ENCODE measurements at regions not wholly inside any gene's neighbourhood (a gene's known extent, or its start where the extent isn't known, plus 50 kb on each side); places are given as distances from the start of the nearest gene placed in this dataset.

DNA sequence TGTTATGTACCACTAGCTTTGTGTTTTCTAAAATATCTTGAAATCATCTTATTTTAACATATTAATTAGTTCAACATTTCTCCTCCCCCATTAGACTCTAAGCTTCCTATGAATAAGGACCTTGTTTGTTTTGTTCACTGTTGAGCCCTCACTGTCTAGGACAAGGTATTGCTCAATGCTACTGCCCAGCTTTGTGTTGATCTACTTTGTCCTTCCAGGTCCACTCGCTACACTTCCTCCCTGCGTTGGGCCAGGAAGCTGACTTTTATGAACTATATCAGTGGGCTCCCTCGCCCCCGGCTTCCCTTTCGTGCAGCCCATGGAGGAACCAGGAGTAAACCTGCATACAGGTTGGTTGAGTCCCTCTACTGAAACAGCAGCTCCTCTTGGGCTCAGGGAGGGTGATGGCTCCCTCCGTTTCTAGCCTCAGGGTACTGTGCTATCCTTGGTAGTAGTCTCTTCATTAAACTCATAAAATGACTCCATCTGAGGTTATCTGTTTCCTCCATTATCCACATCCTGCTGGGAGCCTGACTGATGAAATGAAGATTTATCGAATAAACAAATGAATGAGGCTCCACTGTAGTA is 272.5 kb downstream of the CLIC5 start:
- Histone ChIP-seq H2AFZ (replicated peaks; ENCODE audit: low read length, poor library complexity) (no peak overlapping the region), H4K8ac (ENCODE audit: low read depth in 2 of 2, low read length in 2 of 2) (no peak overlapping the region), H3K9me3 (ENCODE audit: control insufficient read depth, insufficient read depth, low read length) (peaks cover 5% of the 10 kb centered on the region), H2BK120ac (ENCODE audit: low read depth, low read length) (no peak overlapping the region), H3K79me1 (ENCODE audit: low read depth in 1 of 2, low read length in 2 of 2) (no peaks in the 10 kb centered on the region), H3K18ac (ENCODE audit: low read depth, low read length) (no peak overlapping the region), H2AK9ac (replicated peaks; ENCODE audit: low read depth, low read length, poor library complexity) (no peak overlapping the region), H4K5ac (ENCODE audit: low read depth, low read length) (no peak overlapping the region), H2AK5ac (ENCODE audit: low read depth, low read length) (no peak overlapping the region), H3K14ac (replicated peaks; ENCODE audit: low read depth, low read length) (no peak overlapping the region), H3K56ac (ENCODE audit: extremely low read depth, insufficient read depth, low read length) (no peak overlapping the region), H3K23ac (ENCODE audit: low read depth, low read length) (no peak overlapping the region), H3K4ac (ENCODE audit: low read depth, low read length) (no peak overlapping the region), H3K27ac (ENCODE audit: insufficient read depth, low read length) (no peak overlapping the region), H3K27me3 (ENCODE audit: control insufficient read depth, insufficient read depth, low read length) (no peaks in the 10 kb centered on the region; the same call in 1 of the 2 replicates), H2BK5ac (ENCODE audit: low read depth, low read length, poor library complexity, severe bottlenecking) (no peak overlapping the region), H2BK15ac (ENCODE audit: low read depth, low read length) (no peak overlapping the region), H3K4me1 (ENCODE audit: control insufficient read depth, insufficient read depth, low read length) (peaks cover 2% of the 10 kb centered on the region; the same call in 1 of the 2 replicates), H3K36me3 (ENCODE audit: control insufficient read depth, insufficient read depth, low read length) (no peaks in the 10 kb centered on the region), H3K9me1 (ENCODE audit: insufficient read depth, low read length) (no peaks in the 10 kb centered on the region), H3K4me3 (ENCODE audit: insufficient read depth, low read depth, low read length) (no peak overlapping the region), H3K9ac (ENCODE audit: low read depth, low read length) (no peak overlapping the region), H4K20me1 (ENCODE audit: insufficient read depth, low read length) (no peaks in the 10 kb centered on the region), H4K91ac (ENCODE audit: insufficient read depth, low read depth, low read length) (no peak overlapping the region), H2BK20ac (ENCODE audit: low read depth, low read length) (no peak overlapping the region), H3K4me2 (ENCODE audit: low read depth, low read length) (no peak overlapping the region)
- BruUV-seq (replicated peaks): no TSS peak
- DNase-seq (no peak), ATAC-seq (ENCODE audit: low read depth) (no peak)
- TF ChIP-seq, protein P1, sequence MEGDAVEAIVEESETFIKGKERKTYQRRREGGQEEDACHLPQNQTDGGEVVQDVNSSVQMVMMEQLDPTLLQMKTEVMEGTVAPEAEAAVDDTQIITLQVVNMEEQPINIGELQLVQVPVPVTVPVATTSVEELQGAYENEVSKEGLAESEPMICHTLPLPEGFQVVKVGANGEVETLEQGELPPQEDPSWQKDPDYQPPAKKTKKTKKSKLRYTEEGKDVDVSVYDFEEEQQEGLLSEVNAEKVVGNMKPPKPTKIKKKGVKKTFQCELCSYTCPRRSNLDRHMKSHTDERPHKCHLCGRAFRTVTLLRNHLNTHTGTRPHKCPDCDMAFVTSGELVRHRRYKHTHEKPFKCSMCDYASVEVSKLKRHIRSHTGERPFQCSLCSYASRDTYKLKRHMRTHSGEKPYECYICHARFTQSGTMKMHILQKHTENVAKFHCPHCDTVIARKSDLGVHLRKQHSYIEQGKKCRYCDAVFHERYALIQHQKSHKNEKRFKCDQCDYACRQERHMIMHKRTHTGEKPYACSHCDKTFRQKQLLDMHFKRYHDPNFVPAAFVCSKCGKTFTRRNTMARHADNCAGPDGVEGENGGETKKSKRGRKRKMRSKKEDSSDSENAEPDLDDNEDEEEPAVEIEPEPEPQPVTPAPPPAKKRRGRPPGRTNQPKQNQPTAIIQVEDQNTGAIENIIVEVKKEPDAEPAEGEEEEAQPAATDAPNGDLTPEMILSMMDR (conservative IDR thresholded peaks at IDR 0.05; ENCODE audit: low read depth, low read length): no peak
- TF ChIP-seq CEBPB (IDR thresholded peaks at IDR 0.05; ENCODE audit: low read depth, low read length): peak; percentile 41
- TF ChIP-seq BHLHE40 (IDR thresholded peaks at IDR 0.05; ENCODE audit: low read depth, low read length): no peak
- dilution Hi-C loops (cut with HindIII; ENCODE audit: low sequenced_read_pairs, unreplicated experiment) (no loop called here), intact Hi-C loops (cut with micrococcal nuclease) (no loop called here), in situ Hi-C loops (cut with MboI; ENCODE audit: low sequenced_read_pairs) (no loop called here)
- CTCF ChIA-PET: no interaction called here
- WGBS, 2 experiments (ENCODE audit: extremely low coverage in 2 of 2, insufficient read length in 1 of 2): 100% methylated on average over 1 of the region's 7 CpGs; no CpG with 5 or more reads in 1 of the 2 experiments
- POLR2A ChIA-PET (ENCODE audit: unreplicated experiment): interaction anchor here (0.6 kb wide), 1 partner anchor 469 kb away, joined by 24 read pairs; no protein-coding TSS in a partner anchor
